GM12892 (cell line): ENCODE measurements at regions not wholly inside any gene's neighbourhood (a gene's known extent, or its start where the extent isn't known, plus 50 kb on each side); places are given as distances from the start of the nearest gene placed in this dataset.

Experiments used
- POLR2A ChIP-seq: IDR thresholded peaks from 2 replicates; pipeline ENCODE4 v1.6.1; 2011; ENCODE audit warnings: low read depth, low read length, control low read depth
- TAF1 ChIP-seq: IDR thresholded peaks from 2 replicates; pipeline ENCODE4 v1.6.1; 2011; ENCODE audit warnings: low read depth, mild to moderate bottlenecking, control low read depth, low read length, borderline replicate concordance

DNA sequence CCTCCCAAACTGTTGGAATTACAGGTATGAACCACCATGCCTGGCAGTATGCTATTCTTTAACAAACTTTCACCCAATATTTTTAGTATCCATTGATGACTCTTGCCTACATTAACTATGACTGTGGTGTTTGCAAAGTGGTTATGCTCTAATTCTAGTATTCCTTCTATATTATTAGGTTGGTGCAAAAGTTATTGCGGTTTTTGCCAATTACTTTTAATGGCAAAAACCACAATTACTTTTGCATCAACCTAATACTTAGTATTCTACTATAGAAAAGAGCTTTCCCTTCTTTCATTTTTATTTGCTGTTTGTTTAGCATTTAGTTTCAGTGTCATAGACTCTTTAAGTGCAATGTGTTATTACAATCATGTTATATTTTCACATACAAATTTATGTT is 760.6 kb downstream of the NR2F2 start:
- no peak for TF ChIP-seq POLR2A
- TF ChIP-seq TAF1: no peak
